ENCODE measurements at regions not wholly inside any gene's neighbourhood (a gene's known extent, or its start where the extent isn't known, plus 50 kb on each side); places are given as distances from the start of the nearest gene placed in this dataset.

GRCh38 chr4:104868958-104869357 lies 277.7 kb upstream of the TET2 start (continued):
- TF ChIP-seq, protein P1, sequence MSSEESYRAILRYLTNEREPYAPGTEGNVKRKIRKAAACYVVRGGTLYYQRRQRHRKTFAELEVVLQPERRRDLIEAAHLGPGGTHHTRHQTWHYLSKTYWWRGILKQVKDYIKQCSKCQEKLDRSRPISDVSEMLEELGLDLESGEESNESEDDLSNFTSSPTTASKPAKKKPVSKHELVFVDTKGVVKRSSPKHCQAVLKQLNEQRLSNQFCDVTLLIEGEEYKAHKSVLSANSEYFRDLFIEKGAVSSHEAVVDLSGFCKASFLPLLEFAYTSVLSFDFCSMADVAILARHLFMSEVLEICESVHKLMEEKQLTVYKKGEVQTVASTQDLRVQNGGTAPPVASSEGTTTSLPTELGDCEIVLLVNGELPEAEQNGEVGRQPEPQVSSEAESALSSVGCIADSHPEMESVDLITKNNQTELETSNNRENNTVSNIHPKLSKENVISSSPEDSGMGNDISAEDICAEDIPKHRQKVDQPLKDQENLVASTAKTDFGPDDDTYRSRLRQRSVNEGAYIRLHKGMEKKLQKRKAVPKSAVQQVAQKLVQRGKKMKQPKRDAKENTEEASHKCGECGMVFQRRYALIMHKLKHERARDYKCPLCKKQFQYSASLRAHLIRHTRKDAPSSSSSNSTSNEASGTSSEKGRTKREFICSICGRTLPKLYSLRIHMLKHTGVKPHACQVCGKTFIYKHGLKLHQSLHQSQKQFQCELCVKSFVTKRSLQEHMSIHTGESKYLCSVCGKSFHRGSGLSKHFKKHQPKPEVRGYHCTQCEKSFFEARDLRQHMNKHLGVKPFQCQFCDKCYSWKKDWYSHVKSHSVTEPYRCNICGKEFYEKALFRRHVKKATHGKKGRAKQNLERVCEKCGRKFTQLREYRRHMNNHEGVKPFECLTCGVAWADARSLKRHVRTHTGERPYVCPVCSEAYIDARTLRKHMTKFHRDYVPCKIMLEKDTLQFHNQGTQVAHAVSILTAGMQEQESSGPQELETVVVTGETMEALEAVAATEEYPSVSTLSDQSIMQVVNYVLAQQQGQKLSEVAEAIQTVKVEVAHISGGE (CRISPR knock-in tag; IDR thresholded peaks at IDR 0.05): no peak
- TF ChIP-seq MTA3 (IDR thresholded peaks at IDR 0.05; ENCODE audit: borderline replicate concordance, low read length) (peak; percentile 99), MLLT1 (IDR thresholded peaks at IDR 0.05) (no peak), CBX3 (IDR thresholded peaks at IDR 0.05; ENCODE audit: borderline replicate concordance, low read depth) (no peak), CHD1 (IDR thresholded peaks at IDR 0.05; ENCODE audit: low read depth, low read length) (no peak), NFIC (IDR thresholded peaks at IDR 0.05; ENCODE audit: low read depth, low read length) (peak; percentile 100), JUND (IDR thresholded peaks at IDR 0.05; ENCODE audit: low read depth, low read length) (peak; percentile 69; the same call in 1 of the 2 replicates), ZNF384 (IDR thresholded peaks at IDR 0.05; ENCODE audit: borderline replicate concordance, low read depth, low read length) (peak; percentile 52), TBL1XR1 (IDR thresholded peaks at IDR 0.05; ENCODE audit: low read depth, low read length) (peak; percentile 100), FOXM1 (IDR thresholded peaks at IDR 0.05; ENCODE audit: low read depth, low read length) (peak; percentile 99), SMAD1 (IDR thresholded peaks at IDR 0.05; ENCODE audit: low read depth, partially characterized antibody) (peak; percentile 53), NFYA (IDR thresholded peaks at IDR 0.05; ENCODE audit: borderline replicate concordance, low read depth, low read length) (no peak), E2F4 (IDR thresholded peaks at IDR 0.05; ENCODE audit: low read depth, low read length) (no peak), CREB1 (IDR thresholded peaks at IDR 0.05; ENCODE audit: low read depth) (peak; percentile 63; the same call in 1 of the 2 replicates), MEF2A (IDR thresholded peaks at IDR 0.05; ENCODE audit: insufficient read depth, low read depth, low read length) (peak; percentile 100), LARP7 (IDR thresholded peaks at IDR 0.05) (no peak), KLF5 (IDR thresholded peaks at IDR 0.05; ENCODE audit: partially characterized antibody) (no peak), BMI1 (IDR thresholded peaks at IDR 0.05; ENCODE audit: borderline replicate concordance) (peak; percentile 85)
- TF ChIP-seq, protein P2, sequence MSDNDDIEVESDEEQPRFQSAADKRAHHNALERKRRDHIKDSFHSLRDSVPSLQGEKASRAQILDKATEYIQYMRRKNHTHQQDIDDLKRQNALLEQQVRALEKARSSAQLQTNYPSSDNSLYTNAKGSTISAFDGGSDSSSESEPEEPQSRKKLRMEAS (IDR thresholded peaks at IDR 0.05; ENCODE audit: low read depth, low read length): no peak
- TF ChIP-seq, protein P3, sequence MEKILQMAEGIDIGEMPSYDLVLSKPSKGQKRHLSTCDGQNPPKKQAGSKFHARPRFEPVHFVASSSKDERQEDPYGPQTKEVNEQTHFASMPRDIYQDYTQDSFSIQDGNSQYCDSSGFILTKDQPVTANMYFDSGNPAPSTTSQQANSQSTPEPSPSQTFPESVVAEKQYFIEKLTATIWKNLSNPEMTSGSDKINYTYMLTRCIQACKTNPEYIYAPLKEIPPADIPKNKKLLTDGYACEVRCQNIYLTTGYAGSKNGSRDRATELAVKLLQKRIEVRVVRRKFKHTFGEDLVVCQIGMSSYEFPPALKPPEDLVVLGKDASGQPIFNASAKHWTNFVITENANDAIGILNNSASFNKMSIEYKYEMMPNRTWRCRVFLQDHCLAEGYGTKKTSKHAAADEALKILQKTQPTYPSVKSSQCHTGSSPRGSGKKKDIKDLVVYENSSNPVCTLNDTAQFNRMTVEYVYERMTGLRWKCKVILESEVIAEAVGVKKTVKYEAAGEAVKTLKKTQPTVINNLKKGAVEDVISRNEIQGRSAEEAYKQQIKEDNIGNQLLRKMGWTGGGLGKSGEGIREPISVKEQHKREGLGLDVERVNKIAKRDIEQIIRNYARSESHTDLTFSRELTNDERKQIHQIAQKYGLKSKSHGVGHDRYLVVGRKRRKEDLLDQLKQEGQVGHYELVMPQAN (conservative IDR thresholded peaks at IDR 0.05): no peak
- TF ChIP-seq, protein P4, sequence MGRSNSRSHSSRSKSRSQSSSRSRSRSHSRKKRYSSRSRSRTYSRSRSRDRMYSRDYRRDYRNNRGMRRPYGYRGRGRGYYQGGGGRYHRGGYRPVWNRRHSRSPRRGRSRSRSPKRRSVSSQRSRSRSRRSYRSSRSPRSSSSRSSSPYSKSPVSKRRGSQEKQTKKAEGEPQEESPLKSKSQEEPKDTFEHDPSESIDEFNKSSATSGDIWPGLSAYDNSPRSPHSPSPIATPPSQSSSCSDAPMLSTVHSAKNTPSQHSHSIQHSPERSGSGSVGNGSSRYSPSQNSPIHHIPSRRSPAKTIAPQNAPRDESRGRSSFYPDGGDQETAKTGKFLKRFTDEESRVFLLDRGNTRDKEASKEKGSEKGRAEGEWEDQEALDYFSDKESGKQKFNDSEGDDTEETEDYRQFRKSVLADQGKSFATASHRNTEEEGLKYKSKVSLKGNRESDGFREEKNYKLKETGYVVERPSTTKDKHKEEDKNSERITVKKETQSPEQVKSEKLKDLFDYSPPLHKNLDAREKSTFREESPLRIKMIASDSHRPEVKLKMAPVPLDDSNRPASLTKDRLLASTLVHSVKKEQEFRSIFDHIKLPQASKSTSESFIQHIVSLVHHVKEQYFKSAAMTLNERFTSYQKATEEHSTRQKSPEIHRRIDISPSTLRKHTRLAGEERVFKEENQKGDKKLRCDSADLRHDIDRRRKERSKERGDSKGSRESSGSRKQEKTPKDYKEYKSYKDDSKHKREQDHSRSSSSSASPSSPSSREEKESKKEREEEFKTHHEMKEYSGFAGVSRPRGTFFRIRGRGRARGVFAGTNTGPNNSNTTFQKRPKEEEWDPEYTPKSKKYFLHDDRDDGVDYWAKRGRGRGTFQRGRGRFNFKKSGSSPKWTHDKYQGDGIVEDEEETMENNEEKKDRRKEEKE (IDR thresholded peaks at IDR 0.05): no peak

All from GM12878 (cell line).